WI38 (cell line): ENCODE measurements at regions not wholly inside any gene's neighbourhood (a gene's known extent, or its start where the extent isn't known, plus 50 kb on each side); places are given as distances from the start of the nearest gene placed in this dataset.

Source experiments
- H3K4me3 ChIP-seq: 2 replicates; pipeline ENCODE4 v1.5.1; 2011; ENCODE audit warnings: low read depth, mild to moderate bottlenecking, control low read depth, low read length
- TF ChIP-seq, protein P1 (sequence below): IDR thresholded peaks from 2 replicates; pipeline ENCODE4 v1.5.1; 2012; ENCODE audit warnings: low read depth, mild to moderate bottlenecking, control low read depth, low read length

DNA sequence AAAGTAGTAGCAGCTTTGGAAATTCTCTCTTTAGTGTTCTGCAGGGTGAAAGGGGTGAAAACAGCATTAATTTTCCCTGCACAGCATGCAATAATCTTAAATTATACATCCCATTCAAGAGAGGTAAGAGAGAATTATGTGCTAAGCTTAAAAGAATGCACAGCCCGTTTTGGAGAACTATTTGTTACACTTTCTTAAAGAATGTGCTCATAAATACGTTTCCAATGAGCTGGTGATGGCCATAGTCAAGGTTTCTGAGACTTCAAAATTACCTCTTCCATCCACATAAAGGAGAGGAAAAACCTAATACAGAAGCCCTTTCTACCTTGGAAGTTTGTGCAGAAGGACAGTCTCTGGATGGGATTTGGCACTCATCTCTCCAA lies 766.7 kb upstream of the TENM3 start:
- TF ChIP-seq, protein P1, sequence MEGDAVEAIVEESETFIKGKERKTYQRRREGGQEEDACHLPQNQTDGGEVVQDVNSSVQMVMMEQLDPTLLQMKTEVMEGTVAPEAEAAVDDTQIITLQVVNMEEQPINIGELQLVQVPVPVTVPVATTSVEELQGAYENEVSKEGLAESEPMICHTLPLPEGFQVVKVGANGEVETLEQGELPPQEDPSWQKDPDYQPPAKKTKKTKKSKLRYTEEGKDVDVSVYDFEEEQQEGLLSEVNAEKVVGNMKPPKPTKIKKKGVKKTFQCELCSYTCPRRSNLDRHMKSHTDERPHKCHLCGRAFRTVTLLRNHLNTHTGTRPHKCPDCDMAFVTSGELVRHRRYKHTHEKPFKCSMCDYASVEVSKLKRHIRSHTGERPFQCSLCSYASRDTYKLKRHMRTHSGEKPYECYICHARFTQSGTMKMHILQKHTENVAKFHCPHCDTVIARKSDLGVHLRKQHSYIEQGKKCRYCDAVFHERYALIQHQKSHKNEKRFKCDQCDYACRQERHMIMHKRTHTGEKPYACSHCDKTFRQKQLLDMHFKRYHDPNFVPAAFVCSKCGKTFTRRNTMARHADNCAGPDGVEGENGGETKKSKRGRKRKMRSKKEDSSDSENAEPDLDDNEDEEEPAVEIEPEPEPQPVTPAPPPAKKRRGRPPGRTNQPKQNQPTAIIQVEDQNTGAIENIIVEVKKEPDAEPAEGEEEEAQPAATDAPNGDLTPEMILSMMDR, result no peak
- no peak overlapping the region for H3K4me3 ChIP-seq

DNA sequence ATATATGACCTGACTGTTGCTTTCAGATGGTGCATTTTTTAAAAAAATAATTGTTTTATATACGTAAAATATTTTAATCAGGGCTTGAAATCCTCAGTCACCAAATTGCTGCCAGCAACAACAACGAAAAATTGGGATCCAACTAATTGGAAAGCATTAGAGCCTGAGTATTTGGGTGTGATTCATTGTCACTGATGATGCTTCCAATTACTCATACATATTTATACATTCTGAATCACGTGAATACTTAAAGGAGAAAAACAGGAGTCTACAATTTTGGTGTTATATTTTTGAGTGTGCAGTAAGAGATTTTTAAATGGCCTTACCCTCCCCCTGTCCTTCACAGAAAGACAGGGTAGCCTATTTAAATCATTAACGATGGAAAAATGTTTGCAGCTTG lies 765.6 kb upstream of the TENM3 start:
- TF ChIP-seq, protein P1, result no peak

DNA sequence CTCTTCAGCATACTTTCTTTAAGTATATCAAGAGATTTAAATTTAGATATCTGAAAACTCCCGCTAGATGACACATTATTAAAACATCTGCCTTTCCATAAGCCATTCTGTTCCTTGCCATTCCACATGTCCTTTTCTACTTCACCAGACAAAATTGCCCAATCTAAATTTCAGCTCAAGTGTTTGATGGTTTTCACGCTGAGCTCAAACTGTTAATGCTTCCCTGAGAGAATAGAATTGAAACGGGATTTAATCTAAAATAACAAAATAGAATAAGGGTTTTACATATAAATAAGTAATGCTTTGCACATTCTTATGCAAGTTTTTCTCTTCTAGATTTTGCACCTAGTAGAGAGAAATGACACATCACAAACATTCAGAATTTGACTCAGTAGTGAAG lies 764.5 kb upstream of the TENM3 start:
- TF ChIP-seq, protein P1, result no peak
- no peak overlapping the region for H3K4me3 ChIP-seq

More for the DNA sequence above, 765.6 kb upstream of the TENM3 start:
- H3K4me3 ChIP-seq, result no peak overlapping the region

DNA sequence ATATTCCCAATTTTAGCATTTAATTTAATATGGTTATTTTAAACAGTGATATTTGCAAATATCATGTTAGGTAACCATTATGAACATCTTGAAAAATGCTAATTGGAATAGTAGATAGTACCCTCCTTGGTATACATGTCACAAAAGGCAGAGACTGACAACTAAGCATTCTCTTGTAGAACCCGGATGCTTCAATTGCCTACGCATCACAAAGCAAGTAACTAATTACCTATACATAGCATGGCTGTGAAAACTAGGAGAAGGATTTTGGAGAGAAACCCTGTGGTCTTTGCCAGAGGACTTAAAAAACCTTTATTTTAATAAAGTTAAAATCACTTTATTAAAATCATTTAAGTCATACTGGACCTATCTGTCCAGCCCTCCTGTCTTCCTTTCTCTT lies 764.1 kb upstream of the TENM3 start:
- TF ChIP-seq, protein P1, result no peak
- no peak overlapping the region for H3K4me3 ChIP-seq

DNA sequence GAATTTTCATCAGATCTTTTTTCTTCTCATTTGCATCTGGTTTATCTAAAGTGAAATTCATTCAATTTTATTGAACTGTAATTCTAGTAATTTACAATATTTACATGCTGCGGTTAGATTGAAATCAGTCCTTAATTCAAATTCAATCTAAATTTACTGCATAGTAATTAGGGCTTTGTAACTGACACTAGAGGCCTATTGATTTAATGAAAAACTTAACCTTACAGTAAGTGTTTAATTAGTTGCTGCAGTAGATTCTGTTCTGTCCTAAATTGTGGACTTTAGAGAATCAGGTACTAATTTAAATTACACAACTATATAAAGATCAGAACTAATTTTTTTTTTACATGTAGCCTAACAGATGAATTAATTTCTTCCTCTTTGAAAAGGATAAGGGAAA lies 758.8 kb upstream of the TENM3 start:
- TF ChIP-seq, protein P1, result no peak
- no peak overlapping the region for H3K4me3 ChIP-seq

DNA sequence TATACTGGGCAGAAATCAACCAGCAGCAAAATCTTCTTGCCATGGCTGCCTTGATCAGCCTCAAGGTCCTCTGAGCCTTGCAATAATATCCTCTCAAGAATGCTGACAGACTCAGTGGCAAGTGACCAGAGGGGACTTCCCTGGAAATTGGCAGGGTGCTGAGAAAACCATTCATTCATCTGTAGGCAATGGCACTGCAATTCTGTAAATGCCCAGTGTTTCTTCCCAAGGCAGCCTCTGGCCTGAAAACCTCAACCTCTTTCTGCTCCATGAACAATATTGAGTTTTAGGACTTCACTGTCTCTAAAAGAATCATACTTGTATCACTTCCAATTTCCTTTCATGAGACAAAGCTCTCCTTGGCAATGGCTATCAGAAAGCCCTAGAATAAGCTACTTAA lies 754.3 kb upstream of the TENM3 start:
- TF ChIP-seq, protein P1, result no peak
- no peak overlapping the region for H3K4me3 ChIP-seq

DNA sequence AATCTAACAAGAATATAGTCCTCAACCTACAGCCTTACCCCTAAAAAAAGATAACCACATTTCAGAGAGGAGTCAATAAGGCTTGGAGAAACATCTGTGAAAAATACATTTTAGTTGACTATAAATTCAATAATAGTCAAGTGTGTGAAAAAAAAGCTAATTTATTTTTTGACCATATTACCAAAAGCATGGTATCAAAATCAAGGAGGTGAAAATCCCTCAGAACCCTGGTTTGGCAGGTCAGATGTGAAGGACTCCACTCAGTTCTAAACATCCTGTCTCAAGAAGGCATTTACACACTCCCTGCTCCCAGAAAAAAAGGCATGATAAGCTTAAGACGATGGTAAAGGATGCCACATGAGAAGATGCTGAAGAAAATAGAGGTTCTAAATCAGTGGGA lies 745.1 kb upstream of the TENM3 start:
- TF ChIP-seq, protein P1, result no peak
- H3K4me3 ChIP-seq, result no peak overlapping the region
